ENCODE measurements at regions not wholly inside any gene's neighbourhood (a gene's known extent, or its start where the extent isn't known, plus 50 kb on each side); places are given as distances from the start of the nearest gene placed in this dataset.
"Not testable (repeated sequence)": the region's sequence is repeated elsewhere in the genome, so short reads cannot be mapped to it uniquely, and the experiment has no call there.

- DNase-seq = no peak
These were observed 279.2 kb upstream of the CDH5 start for GRCh38 chr16:66087308-66087707.

GRCh38 chr16:66085651-66086050 is 280.8 kb upstream of the CDH5 start:
- no peak for DNase-seq

GRCh38 chr16:66084731-66085130 is 281.8 kb upstream of the CDH5 start:
- DNase-seq = not testable (repeated sequence)

- DNase-seq = no peak
These were observed 282.2 kb upstream of the CDH5 start for GRCh38 chr16:66084306-66084705.

- DNase-seq = no peak
These were observed 283.3 kb upstream of the CDH5 start for GRCh38 chr16:66083171-66083570.

GRCh38 chr16:66082424-66082823 is 284.1 kb upstream of the CDH5 start:
- no peak for DNase-seq

- DNase-seq = no peak
These were observed 284.6 kb upstream of the CDH5 start for GRCh38 chr16:66081775-66082366.

- DNase-seq = no peak
These were observed 286.7 kb upstream of the CDH5 start for GRCh38 chr16:66079671-66080334.

- DNase-seq = peak in 1 of 2 experiments; percentile 1
These were observed 296.2 kb upstream of the CDH5 start for GRCh38 chr16:66070140-66070917.

- DNase-seq = no peak
These were observed 296.9 kb upstream of the CDH5 start for GRCh38 chr16:66069587-66069986.

GRCh38 chr16:66066404-66066803 is 300.1 kb upstream of the CDH5 start:
- DNase-seq = no peak

- DNase-seq = no peak
These were observed 300.6 kb upstream of the CDH5 start for GRCh38 chr16:66065925-66066324.

GRCh38 chr16:66064801-66065530 is 301.5 kb upstream of the CDH5 start:
- DNase-seq = no peak

- no peak for DNase-seq
These were observed 307.7 kb upstream of the CDH5 start for GRCh38 chr16:66058832-66059231.

GRCh38 chr16:66058172-66058691 is 308.3 kb upstream of the CDH5 start:
- DNase-seq = no peak

- no peak for DNase-seq
These were observed 309.4 kb upstream of the CDH5 start for GRCh38 chr16:66057057-66057456.

GRCh38 chr16:66054095-66054494 is 312.4 kb upstream of the CDH5 start:
- no peak for DNase-seq

- DNase-seq = no peak
These were observed 313.7 kb upstream of the CDH5 start for GRCh38 chr16:66052745-66053144.

- DNase-seq = no peak
These were observed 315.5 kb upstream of the CDH5 start for GRCh38 chr16:66050991-66051390.

GRCh38 chr16:66049865-66050264 is 316.6 kb upstream of the CDH5 start:
- DNase-seq = no peak

GRCh38 chr16:66045626-66046025 is 320.9 kb upstream of the CDH5 start:
- DNase-seq = no peak

GRCh38 chr16:66044556-66044955 is 321.9 kb upstream of the CDH5 start:
- no peak for DNase-seq

- DNase-seq = no peak
These were observed 322.4 kb upstream of the CDH5 start for GRCh38 chr16:66044089-66044488.

All from cerebellar nuclear complex (tissue), 1 donor.